ENCODE measurements at regions not wholly inside any gene's neighbourhood (a gene's known extent, or its start where the extent isn't known, plus 50 kb on each side); places are given as distances from the start of the nearest gene placed in this dataset.

- Histone ChIP-seq H3K79me2 (ENCODE audit: control insufficient read depth, low read length) (no peaks in the 10 kb centered on the region), H3K4me1 (ENCODE audit: control insufficient read depth, low read length) (no peaks in the 10 kb centered on the region), H3F3A (ENCODE audit: control insufficient read depth, insufficient read depth) (no peaks in the 10 kb centered on the region), H3K4me2 (ENCODE audit: low read length) (no peak overlapping the region), H3K36me3 (ENCODE audit: control insufficient read depth, low read length) (no peaks in the 10 kb centered on the region), H4K20me1 (ENCODE audit: control insufficient read depth, insufficient read depth, low read depth, low read length) (no peaks in the 10 kb centered on the region), H3K4me3 (ENCODE audit: low read length) (no peak overlapping the region), H3K9me2 (replicated peaks; ENCODE audit: control insufficient read depth, low read length) (no peaks in the 10 kb centered on the region), H3K27ac (ENCODE audit: low read depth, low read length) (no peak overlapping the region), H3K27me3 (ENCODE audit: control insufficient read depth, low read length) (no peaks in the 10 kb centered on the region), H3K9me3 (ENCODE audit: control insufficient read depth, insufficient read depth, low read length) (no peaks in the 10 kb centered on the region)
- TF ChIP-seq EZH2phosphoT487 (IDR thresholded peaks at IDR 0.05; ENCODE audit: borderline replicate concordance, low read length): no peak
- TF ChIP-seq, protein P1, sequence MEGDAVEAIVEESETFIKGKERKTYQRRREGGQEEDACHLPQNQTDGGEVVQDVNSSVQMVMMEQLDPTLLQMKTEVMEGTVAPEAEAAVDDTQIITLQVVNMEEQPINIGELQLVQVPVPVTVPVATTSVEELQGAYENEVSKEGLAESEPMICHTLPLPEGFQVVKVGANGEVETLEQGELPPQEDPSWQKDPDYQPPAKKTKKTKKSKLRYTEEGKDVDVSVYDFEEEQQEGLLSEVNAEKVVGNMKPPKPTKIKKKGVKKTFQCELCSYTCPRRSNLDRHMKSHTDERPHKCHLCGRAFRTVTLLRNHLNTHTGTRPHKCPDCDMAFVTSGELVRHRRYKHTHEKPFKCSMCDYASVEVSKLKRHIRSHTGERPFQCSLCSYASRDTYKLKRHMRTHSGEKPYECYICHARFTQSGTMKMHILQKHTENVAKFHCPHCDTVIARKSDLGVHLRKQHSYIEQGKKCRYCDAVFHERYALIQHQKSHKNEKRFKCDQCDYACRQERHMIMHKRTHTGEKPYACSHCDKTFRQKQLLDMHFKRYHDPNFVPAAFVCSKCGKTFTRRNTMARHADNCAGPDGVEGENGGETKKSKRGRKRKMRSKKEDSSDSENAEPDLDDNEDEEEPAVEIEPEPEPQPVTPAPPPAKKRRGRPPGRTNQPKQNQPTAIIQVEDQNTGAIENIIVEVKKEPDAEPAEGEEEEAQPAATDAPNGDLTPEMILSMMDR (IDR thresholded peaks at IDR 0.05; ENCODE audit: low read depth, low read length, poor library complexity, severe bottlenecking): no peak
These were observed 790.4 kb downstream of the DIAPH3 start for GRCh38 chr13:59373341-59373740.

DNA sequence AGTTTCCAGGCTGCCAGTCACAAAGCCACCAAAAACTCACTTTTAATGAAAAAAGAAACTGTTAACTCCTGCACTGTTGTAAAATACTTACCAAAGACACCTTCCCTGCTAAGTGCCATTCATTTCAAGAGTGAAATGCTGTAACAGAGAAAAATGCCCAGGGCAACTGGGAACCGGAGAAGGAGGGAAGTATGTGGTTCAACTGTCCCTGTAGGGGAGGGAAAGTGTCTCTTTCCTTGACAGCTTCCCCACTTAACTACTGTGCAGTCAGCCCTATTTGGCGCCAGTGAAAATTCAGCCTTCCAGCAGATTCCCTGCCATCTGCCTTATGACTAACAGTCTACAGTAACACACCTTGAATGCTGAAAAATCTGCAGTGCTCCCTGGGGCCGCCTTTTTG lies 789.0 kb downstream of the DIAPH3 start:
- Histone ChIP-seq H3K4me2 (ENCODE audit: low read length) (no peak overlapping the region), H3K36me3 (ENCODE audit: control insufficient read depth, low read length) (no peaks in the 10 kb centered on the region), H3K27me3 (ENCODE audit: control insufficient read depth, low read length) (no peaks in the 10 kb centered on the region), H3K4me3 (ENCODE audit: low read length) (no peak overlapping the region), H3K9me3 (ENCODE audit: control insufficient read depth, insufficient read depth, low read length) (no peaks in the 10 kb centered on the region), H3K4me1 (ENCODE audit: control insufficient read depth, low read length) (no peaks in the 10 kb centered on the region), H3K79me2 (ENCODE audit: control insufficient read depth, low read length) (no peaks in the 10 kb centered on the region), H3K27ac (ENCODE audit: low read depth, low read length) (no peak overlapping the region), H3F3A (ENCODE audit: control insufficient read depth, insufficient read depth) (no peaks in the 10 kb centered on the region), H4K20me1 (ENCODE audit: control insufficient read depth, insufficient read depth, low read depth, low read length) (no peaks in the 10 kb centered on the region), H3K9me2 (replicated peaks; ENCODE audit: control insufficient read depth, low read length) (no peaks in the 10 kb centered on the region)
- no peak for TF ChIP-seq EZH2phosphoT487 (IDR thresholded peaks at IDR 0.05; ENCODE audit: borderline replicate concordance, low read length)
- TF ChIP-seq, protein P1 (IDR thresholded peaks at IDR 0.05; ENCODE audit: low read depth, low read length, poor library complexity, severe bottlenecking): no peak

- Histone ChIP-seq H3K9me2 (replicated peaks; ENCODE audit: control insufficient read depth, low read length) (no peaks in the 10 kb centered on the region), H3K36me3 (ENCODE audit: control insufficient read depth, low read length) (no peaks in the 10 kb centered on the region), H3K4me2 (ENCODE audit: low read length) (no peak overlapping the region), H3K9me3 (ENCODE audit: control insufficient read depth, insufficient read depth, low read length) (no peaks in the 10 kb centered on the region), H3K4me1 (ENCODE audit: control insufficient read depth, low read length) (no peaks in the 10 kb centered on the region), H3F3A (ENCODE audit: control insufficient read depth, insufficient read depth) (no peaks in the 10 kb centered on the region; the same call in 1 of the 2 replicates), H3K27ac (ENCODE audit: low read depth, low read length) (no peak overlapping the region), H3K79me2 (ENCODE audit: control insufficient read depth, low read length) (no peaks in the 10 kb centered on the region), H3K27me3 (ENCODE audit: control insufficient read depth, low read length) (no peaks in the 10 kb centered on the region), H4K20me1 (ENCODE audit: control insufficient read depth, insufficient read depth, low read depth, low read length) (no peaks in the 10 kb centered on the region), H3K4me3 (ENCODE audit: low read length) (no peak overlapping the region)
- TF ChIP-seq, protein P1 (IDR thresholded peaks at IDR 0.05; ENCODE audit: low read depth, low read length, poor library complexity, severe bottlenecking): no peak
- TF ChIP-seq EZH2phosphoT487 (IDR thresholded peaks at IDR 0.05; ENCODE audit: borderline replicate concordance, low read length): no peak
These were observed 779.6 kb downstream of the DIAPH3 start for GRCh38 chr13:59384154-59384553.

- Histone ChIP-seq H4K20me1 (ENCODE audit: control insufficient read depth, insufficient read depth, low read depth, low read length) (no peaks in the 10 kb centered on the region), H3K4me3 (ENCODE audit: low read length) (no peak overlapping the region), H3K9me2 (replicated peaks; ENCODE audit: control insufficient read depth, low read length) (no peaks in the 10 kb centered on the region), H3F3A (ENCODE audit: control insufficient read depth, insufficient read depth) (no peaks in the 10 kb centered on the region), H3K36me3 (ENCODE audit: control insufficient read depth, low read length) (no peaks in the 10 kb centered on the region), H3K4me1 (ENCODE audit: control insufficient read depth, low read length) (peaks cover 3% of the 10 kb centered on the region), H3K27ac (ENCODE audit: low read depth, low read length) (no peak overlapping the region), H3K27me3 (ENCODE audit: control insufficient read depth, low read length) (no peaks in the 10 kb centered on the region), H3K4me2 (ENCODE audit: low read length) (no peak overlapping the region), H3K9me3 (ENCODE audit: control insufficient read depth, insufficient read depth, low read length) (no peaks in the 10 kb centered on the region), H3K79me2 (ENCODE audit: control insufficient read depth, low read length) (no peaks in the 10 kb centered on the region)
- TF ChIP-seq, protein P1 (IDR thresholded peaks at IDR 0.05; ENCODE audit: low read depth, low read length, poor library complexity, severe bottlenecking): peak; percentile 74
- no peak for TF ChIP-seq EZH2phosphoT487 (IDR thresholded peaks at IDR 0.05; ENCODE audit: borderline replicate concordance, low read length)
These were observed 772.0 kb downstream of the DIAPH3 start for GRCh38 chr13:59391696-59392095.

Measured in DOHH2 (cell line).